ENCODE measurements at regions not wholly inside any gene's neighbourhood (a gene's known extent, or its start where the extent isn't known, plus 50 kb on each side); places are given as distances from the start of the nearest gene placed in this dataset.
"Not testable (repeated sequence)": the region's sequence is repeated elsewhere in the genome, so short reads cannot be mapped to it uniquely, and the experiment has no call there.

- DNase-seq, result no peak
- Mint-ChIP-seq H3K36me3 (no peaks in the 10 kb centered on the region), H3K27ac (no peak overlapping the region), H3K9me3 (no peaks in the 10 kb centered on the region), H3K4me3 (no peak overlapping the region), H3K27me3 (ENCODE audit: low read depth in 3 of 3) (peaks cover 4 to 10% (median 8%) of the 10 kb centered on the region in 3 donors), H3K4me1 (no peaks in the 10 kb centered on the region)
These were observed 84.3 kb upstream of the HAND1 start for GRCh38 chr5:154562244-154562880.

- no peaks in the 10 kb centered on the region for H3K4me1 Mint-ChIP-seq
- H3K36me3 Mint-ChIP-seq, result no peaks in the 10 kb centered on the region
- H3K9me3 Mint-ChIP-seq, result no peaks in the 10 kb centered on the region
- H3K27ac Mint-ChIP-seq, result no peak overlapping the region
- DNase-seq, result no peak
- no peak overlapping the region for H3K4me3 Mint-ChIP-seq
- peaks cover 4 to 6% (median 6%) of the 10 kb centered on the region in 3 donors for H3K27me3 Mint-ChIP-seq (ENCODE audit: low read depth in 3 of 3)
These were observed 81.6 kb upstream of the HAND1 start for GRCh38 chr5:154559398-154560276.

GRCh38 chr5:154557548-154557947 lies 79.5 kb upstream of the HAND1 start:
- Mint-ChIP-seq H3K9me3 (peaks cover 0 to 14% (median 9%) of the 10 kb centered on the region in 6 donors), H3K27ac (no peak overlapping the region), H3K4me3 (no peak overlapping the region), H3K27me3 (ENCODE audit: low read depth in 3 of 3) (peaks cover 4 to 5% (median 4%) of the 10 kb centered on the region in 3 donors), H3K36me3 (peaks cover 0 to 3% (median 0%) of the 10 kb centered on the region in 3 donors), H3K4me1 (no peaks in the 10 kb centered on the region)
- no peak for DNase-seq

- DNase-seq, result no peak
- no peaks in the 10 kb centered on the region for H3K9me3 Mint-ChIP-seq
- H3K27ac Mint-ChIP-seq, result no peak overlapping the region
- H3K4me1 Mint-ChIP-seq, result no peaks in the 10 kb centered on the region
- peaks cover 0 to 7% (median 5%) of the 10 kb centered on the region in 3 donors for H3K27me3 Mint-ChIP-seq (ENCODE audit: low read depth in 3 of 3)
- no peak overlapping the region for H3K4me3 Mint-ChIP-seq
- H3K36me3 Mint-ChIP-seq, result no peaks in the 10 kb centered on the region
These were observed 69.5 kb upstream of the HAND1 start for GRCh38 chr5:154547551-154547950.

DNA sequence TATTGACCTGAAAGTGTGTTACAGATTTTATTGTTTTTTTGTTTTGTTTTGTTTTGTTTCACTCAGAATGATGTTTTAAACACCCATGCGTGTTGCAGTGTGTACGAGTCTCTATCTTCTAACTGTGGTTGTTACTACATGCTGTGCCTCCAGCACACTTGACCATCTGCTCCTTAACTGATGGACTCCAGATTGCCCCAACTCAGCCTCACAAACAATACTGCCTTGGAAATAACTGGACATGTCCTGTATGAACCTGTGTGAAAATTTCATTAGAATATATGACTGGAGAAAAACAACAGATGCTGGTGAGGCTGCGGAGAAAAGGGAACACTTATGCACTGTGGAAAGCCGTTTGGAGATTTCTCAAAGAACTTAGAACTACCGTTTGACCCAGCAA lies 68.7 kb upstream of the HAND1 start:
- H3K27ac Mint-ChIP-seq, result no peak overlapping the region
- no peaks in the 10 kb centered on the region for H3K9me3 Mint-ChIP-seq
- no peak overlapping the region for H3K4me3 Mint-ChIP-seq
- peaks cover 0 to 8% (median 5%) of the 10 kb centered on the region in 3 donors for H3K27me3 Mint-ChIP-seq (ENCODE audit: low read depth in 3 of 3)
- H3K4me1 Mint-ChIP-seq, result no peaks in the 10 kb centered on the region
- no peaks in the 10 kb centered on the region for H3K36me3 Mint-ChIP-seq
- no peak for DNase-seq

DNA sequence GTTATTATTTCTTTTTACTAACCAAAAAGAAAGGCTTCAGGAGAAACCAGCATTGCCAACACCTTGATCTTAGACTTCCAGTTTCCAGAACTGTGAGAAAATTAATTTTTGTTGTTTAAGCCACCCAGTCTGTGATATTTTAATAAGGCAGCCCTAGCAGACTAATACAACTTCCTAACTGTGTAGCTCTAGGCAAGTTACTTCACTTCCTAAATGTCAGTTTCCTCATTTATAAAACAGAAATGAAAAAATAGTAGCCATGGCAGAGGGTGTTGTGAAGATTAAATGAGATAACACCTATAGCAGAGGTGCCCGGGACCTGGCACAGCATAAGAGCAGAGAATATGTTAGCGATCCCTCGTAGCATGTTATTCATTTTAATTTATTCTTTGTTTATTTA lies 66.6 kb upstream of the HAND1 start:
- no peaks in the 10 kb centered on the region for H3K4me1 Mint-ChIP-seq
- H3K9me3 Mint-ChIP-seq, result no peaks in the 10 kb centered on the region

DNA sequence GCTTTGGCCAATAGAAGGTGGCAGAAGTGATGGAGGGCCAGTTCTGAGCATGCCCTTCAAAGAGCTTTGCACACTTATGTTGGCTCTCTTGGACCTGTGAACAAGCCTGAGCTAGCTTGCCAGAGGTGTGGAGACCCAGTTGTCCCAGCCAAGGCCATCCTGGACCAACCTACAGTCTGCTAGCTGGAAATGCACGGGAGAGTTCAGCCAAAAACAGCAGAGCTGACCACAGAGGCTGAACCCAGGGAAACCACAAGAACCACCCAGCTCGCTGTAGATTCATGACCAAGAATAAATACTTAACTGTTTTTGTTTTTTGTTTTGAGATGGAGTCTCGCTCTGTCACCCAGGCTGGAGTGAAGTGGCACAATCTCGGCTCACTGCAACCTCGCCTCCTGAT lies 65.4 kb upstream of the HAND1 start:
- Mint-ChIP-seq H3K4me1 (no peaks in the 10 kb centered on the region), H3K9me3 (no peaks in the 10 kb centered on the region), H3K4me3 (no peak overlapping the region), H3K27me3 (ENCODE audit: low read depth in 3 of 3) (peaks cover 2 to 8% (median 4%) of the 10 kb centered on the region in 3 donors), H3K36me3 (no peaks in the 10 kb centered on the region), H3K27ac (no peak overlapping the region)
- DNase-seq, result no peak

More for the DNA sequence above, 66.6 kb upstream of the HAND1 start:
- peaks cover 0 to 5% (median 4%) of the 10 kb centered on the region in 3 donors for H3K27me3 Mint-ChIP-seq (ENCODE audit: low read depth in 3 of 3)
- no peak overlapping the region for H3K4me3 Mint-ChIP-seq
- DNase-seq, result no peak
- H3K27ac Mint-ChIP-seq, result no peak overlapping the region
- no peaks in the 10 kb centered on the region for H3K36me3 Mint-ChIP-seq

DNA sequence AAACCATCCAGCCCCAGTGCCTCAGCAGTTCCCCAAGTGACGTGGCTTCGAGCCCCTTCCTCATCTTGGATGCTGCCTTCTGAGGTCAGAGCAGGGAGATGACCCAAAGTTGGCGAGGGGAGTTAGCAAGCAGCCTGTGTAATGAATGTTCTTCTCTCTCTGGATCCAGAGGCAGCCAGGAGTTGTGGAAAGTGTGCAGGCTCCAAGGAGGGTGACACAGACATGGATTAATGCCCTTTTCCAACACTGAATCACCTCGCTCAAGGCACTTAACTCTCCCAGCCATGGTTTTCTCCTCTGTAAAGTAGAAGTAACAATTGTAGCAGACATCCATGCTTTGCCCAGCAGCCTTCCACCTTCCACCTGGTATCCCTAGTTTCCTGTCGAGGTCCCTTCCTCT lies 64.6 kb upstream of the HAND1 start:
- no peak overlapping the region for H3K4me3 Mint-ChIP-seq
- H3K4me1 Mint-ChIP-seq, result no peaks in the 10 kb centered on the region
- peaks cover 2 to 8% (median 4%) of the 10 kb centered on the region in 3 donors for H3K27me3 Mint-ChIP-seq (ENCODE audit: low read depth in 3 of 3)
- no peak overlapping the region for H3K27ac Mint-ChIP-seq
- H3K9me3 Mint-ChIP-seq, result no peaks in the 10 kb centered on the region
- no peak for DNase-seq
- no peaks in the 10 kb centered on the region for H3K36me3 Mint-ChIP-seq

GRCh38 chr5:154542000-154542399 lies 64.0 kb upstream of the HAND1 start:
- no peak for DNase-seq
- H3K27me3 Mint-ChIP-seq (ENCODE audit: low read depth in 3 of 3), result peaks cover 2 to 8% (median 4%) of the 10 kb centered on the region in 3 donors
- H3K9me3 Mint-ChIP-seq, result no peaks in the 10 kb centered on the region
- no peak overlapping the region for H3K27ac Mint-ChIP-seq
- H3K36me3 Mint-ChIP-seq, result no peaks in the 10 kb centered on the region
- no peak overlapping the region for H3K4me3 Mint-ChIP-seq
- no peaks in the 10 kb centered on the region for H3K4me1 Mint-ChIP-seq

DNA sequence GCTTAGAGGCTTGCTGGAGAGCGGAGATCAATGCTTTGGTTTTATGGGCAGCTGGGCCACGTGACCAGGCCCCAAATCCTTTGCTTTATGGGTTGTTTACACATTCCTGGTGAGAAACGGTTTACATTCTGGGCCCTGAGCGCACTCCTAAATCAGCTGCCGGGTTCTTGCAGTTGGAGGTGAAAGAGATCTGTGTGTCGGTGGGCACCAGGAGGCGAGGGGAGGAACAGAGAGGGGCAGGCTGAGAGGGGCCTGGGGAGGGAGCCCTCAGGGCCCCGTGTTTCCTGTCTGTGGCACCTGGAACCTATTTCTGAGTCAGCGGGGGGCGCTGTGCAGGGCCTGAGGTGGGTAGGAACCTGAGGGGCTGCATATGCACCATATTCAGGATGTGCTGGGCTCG lies 63.5 kb upstream of the HAND1 start:
- Mint-ChIP-seq H3K4me1 (no peaks in the 10 kb centered on the region), H3K4me3 (no peak overlapping the region), H3K9me3 (no peaks in the 10 kb centered on the region), H3K27me3 (ENCODE audit: low read depth in 3 of 3) (peaks cover 2 to 8% (median 4%) of the 10 kb centered on the region in 3 donors), H3K27ac (no peak overlapping the region), H3K36me3 (no peaks in the 10 kb centered on the region)
- no peak for DNase-seq

- peaks cover 2 to 8% (median 4%) of the 10 kb centered on the region in 3 donors for H3K27me3 Mint-ChIP-seq (ENCODE audit: low read depth in 3 of 3)
- no peaks in the 10 kb centered on the region for H3K36me3 Mint-ChIP-seq
- H3K4me3 Mint-ChIP-seq, result no peak overlapping the region
- no peak for DNase-seq
- H3K9me3 Mint-ChIP-seq, result no peaks in the 10 kb centered on the region
- no peak overlapping the region for H3K27ac Mint-ChIP-seq
- no peaks in the 10 kb centered on the region for H3K4me1 Mint-ChIP-seq
These were observed 62.6 kb upstream of the HAND1 start for GRCh38 chr5:154540600-154540999.

DNA sequence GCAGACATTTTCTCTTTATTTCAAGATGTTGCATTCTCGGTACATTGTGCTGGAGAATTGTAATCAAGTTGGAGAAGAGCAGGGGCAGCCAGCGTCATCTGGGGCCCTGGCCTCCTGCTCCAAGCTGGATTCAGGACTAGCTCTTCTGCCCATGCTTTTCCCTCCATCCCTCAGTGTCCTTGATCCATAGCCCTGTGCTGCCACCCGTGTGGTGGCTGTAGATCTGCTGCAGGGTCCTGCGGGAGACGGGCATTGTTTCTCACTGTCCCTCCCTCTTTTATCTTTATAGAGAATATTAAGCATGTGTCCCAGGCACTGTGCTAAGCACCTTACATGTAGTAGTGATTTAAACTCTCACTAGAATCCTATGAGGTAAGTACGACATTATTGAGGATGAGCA lies 60.5 kb upstream of the HAND1 start:
- DNase-seq, result no peak
- H3K36me3 Mint-ChIP-seq, result no peaks in the 10 kb centered on the region
- H3K9me3 Mint-ChIP-seq, result no peaks in the 10 kb centered on the region
- no peak overlapping the region for H3K4me3 Mint-ChIP-seq
- H3K27ac Mint-ChIP-seq, result no peak overlapping the region
- H3K4me1 Mint-ChIP-seq, result no peaks in the 10 kb centered on the region
- peaks cover 4 to 6% (median 4%) of the 10 kb centered on the region in 3 donors for H3K27me3 Mint-ChIP-seq (ENCODE audit: low read depth in 3 of 3)

GRCh38 chr5:154536439-154536838 lies 58.4 kb upstream of the HAND1 start:
- not testable (repeated sequence) for H3K27me3 Mint-ChIP-seq (ENCODE audit: low read depth in 3 of 3); H3K36me3 Mint-ChIP-seq; H3K4me1 Mint-ChIP-seq; H3K9me3 Mint-ChIP-seq; H3K4me3 Mint-ChIP-seq; H3K27ac Mint-ChIP-seq; DNase-seq

- Mint-ChIP-seq H3K36me3 (no peaks in the 10 kb centered on the region), H3K4me3 (no peak overlapping the region), H3K4me1 (no peaks in the 10 kb centered on the region), H3K9me3 (no peaks in the 10 kb centered on the region), H3K27me3 (ENCODE audit: low read depth in 3 of 3) (peaks cover 6 to 8% (median 8%) of the 10 kb centered on the region in 3 donors), H3K27ac (no peak overlapping the region)
- DNase-seq, result no peak
These were observed 57.5 kb upstream of the HAND1 start for GRCh38 chr5:154535535-154535934.
